IPS DF 6.9 (cell line): ENCODE measurements at regions not wholly inside any gene's neighbourhood (a gene's known extent, or its start where the extent isn't known, plus 50 kb on each side); places are given as distances from the start of the nearest gene placed in this dataset.

Experiments used
- DNase-seq: peaks from one replicate; pipeline ENCODE4 v3.0.0-alpha.2; 2013; ENCODE audit warnings: low read depth, low spot score
- H3K27ac ChIP-seq: one replicate; pipeline ENCODE4 v1.5.1; 2013; ENCODE audit warnings: low read length, control low read depth
- H3K27me3 ChIP-seq: 2 replicates; pipeline ENCODE4 v1.6.1; 2013; ENCODE audit warnings: mild to moderate bottlenecking, low read length; ENCODE audit not compliant: control insufficient read depth, insufficient read depth
- H3K36me3 ChIP-seq: 2 replicates; pipeline ENCODE4 v1.6.1; 2013; ENCODE audit warnings: low read length; ENCODE audit not compliant: control insufficient read depth, insufficient read depth
- H3K4me1 ChIP-seq: 2 replicates; pipeline ENCODE4 v1.6.1; 2013; ENCODE audit warnings: low read length; ENCODE audit not compliant: control insufficient read depth, insufficient read depth
- H3K4me3 ChIP-seq: 2 replicates; pipeline ENCODE4 v1.5.1; 2013; ENCODE audit warnings: mild to moderate bottlenecking, low read length
- H3K9me3 ChIP-seq: 2 replicates; pipeline ENCODE4 v1.6.1; 2013; ENCODE audit warnings: low read length, inconsistent platforms; ENCODE audit not compliant: control insufficient read depth, insufficient read depth
- WGBS: extraction: QIAGEN DNeasy Blood & Tissue Kit; methylation state at CpG from one replicate; pipeline ENCODE4 v1.1.7; 2013; ENCODE audit warnings: mixed read lengths, missing lambda C conversion rate; ENCODE audit not compliant: insufficient read length, insufficient coverage; 5-methylcytosine and 5-hydroxymethylcytosine counted together

DNA sequence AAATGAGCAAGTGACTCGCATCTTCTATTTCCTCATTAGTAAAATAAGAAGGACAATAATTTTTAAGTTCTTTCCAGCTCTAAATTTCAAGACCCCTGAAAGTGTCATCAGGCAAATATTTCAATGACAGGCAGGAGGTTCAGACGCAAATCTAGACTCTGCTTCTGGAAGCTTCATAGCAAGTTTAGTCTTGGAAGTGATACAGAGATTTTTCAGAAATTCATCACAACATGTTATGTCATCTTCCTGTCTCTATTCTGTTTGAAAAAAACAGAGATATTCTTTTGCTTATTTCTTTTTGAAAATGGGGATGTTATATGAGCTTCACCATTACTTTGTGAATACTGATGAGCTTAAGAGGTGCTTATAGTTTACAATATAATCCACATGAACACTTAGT lies 74.0 kb downstream of the C3orf85 start:
- no peaks in the 10 kb centered on the region for H3K36me3 ChIP-seq
- no peaks in the 10 kb centered on the region for H3K9me3 ChIP-seq
- H3K4me3 ChIP-seq = no peak overlapping the region
- no peaks in the 10 kb centered on the region for H3K4me1 ChIP-seq
- H3K27ac ChIP-seq = no peak overlapping the region
- no peaks in the 10 kb centered on the region for H3K27me3 ChIP-seq
- no CpG with 5 or more reads among the region's 2 CpGs for WGBS
- DNase-seq = no peak

DNA sequence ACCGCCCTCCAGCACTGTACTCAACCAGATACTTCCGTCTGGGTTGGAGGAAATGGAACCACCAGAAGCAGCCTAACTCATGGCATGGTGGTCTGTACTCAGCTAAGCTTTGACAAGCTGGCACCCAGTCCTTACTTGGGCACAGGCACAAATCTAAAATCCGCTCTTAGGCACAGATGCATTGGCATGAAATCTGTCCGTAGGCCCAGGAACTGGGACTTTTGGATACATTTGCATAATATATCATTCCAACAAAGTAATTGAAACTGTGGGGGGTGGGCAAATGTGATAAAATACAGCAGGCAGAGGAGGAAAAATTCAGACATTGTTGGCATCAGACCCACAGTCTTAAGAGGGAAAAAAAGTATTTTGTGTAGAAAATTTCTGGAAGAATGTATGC lies 75.4 kb downstream of the C3orf85 start:
- DNase-seq = no peak

DNA sequence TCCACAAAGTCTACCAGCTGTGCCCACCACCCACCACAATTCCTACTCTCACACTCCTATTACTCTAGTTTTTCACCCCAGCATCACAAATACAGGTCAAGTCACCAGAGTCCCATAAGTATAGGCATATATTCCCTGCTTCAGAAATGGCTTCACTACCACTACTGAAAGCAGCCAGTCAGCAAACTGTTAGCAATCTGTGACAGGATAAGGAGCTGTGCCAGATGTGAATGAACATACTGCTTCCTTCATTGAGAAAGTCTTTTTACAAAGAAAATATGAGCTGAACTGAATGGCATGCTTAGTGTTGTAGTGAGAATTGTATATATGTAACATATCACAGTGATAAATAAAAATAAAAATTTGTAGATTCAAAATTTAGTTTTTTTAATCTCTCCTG lies 76.8 kb downstream of the C3orf85 start:
- no peaks in the 10 kb centered on the region for H3K27me3 ChIP-seq
- H3K27ac ChIP-seq = no peak overlapping the region
- DNase-seq = no peak
- H3K4me1 ChIP-seq = no peaks in the 10 kb centered on the region
- no peaks in the 10 kb centered on the region for H3K36me3 ChIP-seq
- no peak overlapping the region for H3K4me3 ChIP-seq
- no peaks in the 10 kb centered on the region for H3K9me3 ChIP-seq

More for the DNA sequence above, 75.4 kb downstream of the C3orf85 start:
- Histone ChIP-seq H3K9me3 (no peaks in the 10 kb centered on the region), H3K36me3 (no peaks in the 10 kb centered on the region), H3K27me3 (no peaks in the 10 kb centered on the region), H3K27ac (no peak overlapping the region), H3K4me1 (no peaks in the 10 kb centered on the region), H3K4me3 (no peak overlapping the region)
- no CpG with 5 or more reads among the region's 4 CpGs for whole genome bisulfite sequencing

DNA sequence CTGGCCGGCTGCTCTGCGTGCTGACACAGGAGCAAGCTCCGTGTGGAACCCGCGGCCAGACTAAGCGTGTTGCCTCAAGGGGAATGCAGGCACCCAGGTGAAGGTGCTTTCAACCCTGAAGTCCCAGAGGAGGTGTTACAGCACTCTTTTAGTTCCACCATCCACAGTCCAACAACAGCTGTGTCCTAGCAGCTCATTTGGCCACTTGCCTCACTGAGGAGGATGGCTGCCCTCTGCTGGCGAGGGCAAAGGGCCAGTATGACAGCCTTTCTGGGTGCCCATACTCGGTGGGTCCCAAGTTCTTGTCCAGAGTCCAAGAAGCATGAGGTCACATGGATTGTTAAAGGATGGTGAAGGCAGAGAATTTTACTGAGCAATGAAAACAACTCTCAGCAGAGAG lies 87.8 kb downstream of the C3orf85 start:
- Histone ChIP-seq H3K27ac (no peak overlapping the region), H3K27me3 (no peaks in the 10 kb centered on the region), H3K9me3 (no peaks in the 10 kb centered on the region), H3K4me1 (no peaks in the 10 kb centered on the region), H3K4me3 (no peak overlapping the region), H3K36me3 (no peaks in the 10 kb centered on the region)
- DNase-seq = peak; percentile 54
- no CpG with 5 or more reads among the region's 8 CpGs for WGBS

DNA sequence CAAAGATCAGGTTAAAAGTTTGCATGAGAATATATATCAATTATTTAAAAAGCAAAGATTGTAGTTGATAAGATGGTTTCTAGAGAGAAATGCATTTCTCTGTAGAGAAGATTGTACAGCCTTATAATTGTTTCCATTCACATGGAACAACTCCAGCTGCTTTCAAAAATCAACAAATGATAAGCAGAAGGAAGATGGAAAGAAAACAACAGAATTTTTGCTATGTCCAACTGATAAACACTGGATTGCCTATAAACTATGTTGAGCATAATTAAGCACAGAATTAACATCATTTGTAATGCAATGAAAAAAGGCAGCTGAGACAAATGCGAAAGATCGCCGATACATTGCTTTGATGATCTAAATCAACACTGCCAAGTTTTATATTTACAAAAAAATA lies 89.0 kb downstream of the C3orf85 start:
- Histone ChIP-seq H3K4me3 (no peak overlapping the region), H3K27me3 (no peaks in the 10 kb centered on the region), H3K36me3 (no peaks in the 10 kb centered on the region), H3K27ac (no peak overlapping the region), H3K9me3 (no peaks in the 10 kb centered on the region), H3K4me1 (no peaks in the 10 kb centered on the region)
- no CpG with 5 or more reads among the region's 3 CpGs for WGBS
- DNase-seq = no peak

DNA sequence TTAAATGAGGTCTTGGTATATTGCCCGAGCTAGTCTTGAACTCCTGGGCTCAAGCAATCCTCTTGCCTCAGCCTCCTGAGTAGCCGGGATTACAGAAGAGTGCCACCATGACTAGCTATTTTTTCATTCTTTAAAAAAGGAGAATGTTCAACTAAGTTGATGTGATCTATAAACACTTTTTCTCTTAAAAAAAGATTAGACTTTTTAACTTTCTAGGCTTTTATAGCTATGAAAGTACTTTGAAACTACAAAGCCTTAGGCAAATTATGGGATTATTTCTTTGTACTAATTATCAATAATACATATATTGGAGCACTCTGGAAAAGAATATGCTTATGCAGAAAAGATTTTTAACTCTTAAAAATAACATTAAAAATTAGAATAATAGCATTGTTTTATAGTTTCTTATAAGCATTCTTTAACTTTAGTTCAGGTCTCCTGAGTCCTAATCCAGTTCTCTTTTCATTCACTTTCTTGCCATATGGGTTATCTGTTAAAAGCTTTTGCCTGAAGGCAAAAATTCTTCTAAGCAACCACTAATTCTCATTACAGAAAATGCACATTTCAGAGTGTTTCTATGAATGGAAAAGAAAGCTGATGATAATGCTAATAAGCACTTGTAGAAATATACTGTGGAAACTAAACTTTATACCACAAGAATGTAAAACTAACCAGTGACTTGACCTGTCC lies 87.8 kb downstream of the DPPA2 start:
- WGBS = no CpG with 5 or more reads among the region's 2 CpGs
- H3K9me3 ChIP-seq = no peaks in the 10 kb centered on the region
- no peaks in the 10 kb centered on the region for H3K27me3 ChIP-seq
- H3K27ac ChIP-seq = no peak overlapping the region
- DNase-seq = no peak
- H3K36me3 ChIP-seq = no peaks in the 10 kb centered on the region
- no peak overlapping the region for H3K4me3 ChIP-seq
- H3K4me1 ChIP-seq = no peaks in the 10 kb centered on the region

DNA sequence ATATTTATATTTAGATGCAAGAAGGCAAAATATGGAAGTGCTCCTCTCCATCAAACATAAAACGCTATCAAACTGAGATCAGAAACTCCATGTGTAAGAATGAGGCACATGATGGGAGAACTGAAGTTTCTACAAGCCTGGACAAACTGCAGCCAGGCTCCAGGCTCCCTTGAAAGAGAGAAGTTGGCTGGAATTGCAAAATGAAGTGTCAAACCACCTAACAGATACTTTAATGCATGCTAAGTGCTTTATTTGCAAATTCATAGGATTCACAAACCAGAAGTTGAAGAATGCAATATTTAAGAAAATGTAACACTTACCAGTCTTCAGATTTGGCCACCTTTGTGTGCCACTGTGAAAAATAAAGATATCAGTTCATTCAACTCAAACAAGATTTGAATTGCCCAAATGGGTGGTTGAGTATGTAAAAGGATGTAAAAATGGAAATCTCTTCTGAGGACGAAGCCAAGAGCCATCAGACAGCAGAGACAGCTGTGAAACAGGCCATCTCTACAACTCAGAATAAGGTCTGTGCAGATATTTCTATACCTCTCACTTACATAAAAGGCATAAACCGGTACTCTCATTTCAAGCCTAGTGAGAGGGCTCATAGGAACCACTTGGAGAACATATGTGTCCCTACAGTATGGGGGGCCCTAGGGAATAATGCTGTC lies 87.0 kb downstream of the DPPA2 start:
- Histone ChIP-seq H3K9me3 (no peaks in the 10 kb centered on the region), H3K4me3 (no peak overlapping the region), H3K36me3 (no peaks in the 10 kb centered on the region), H3K27ac (no peak overlapping the region), H3K4me1 (peaks cover 2% of the 10 kb centered on the region), H3K27me3 (no peaks in the 10 kb centered on the region)
- WGBS = no CpG with 5 or more reads among the region's 3 CpGs
- DNase-seq = no peak

DNA sequence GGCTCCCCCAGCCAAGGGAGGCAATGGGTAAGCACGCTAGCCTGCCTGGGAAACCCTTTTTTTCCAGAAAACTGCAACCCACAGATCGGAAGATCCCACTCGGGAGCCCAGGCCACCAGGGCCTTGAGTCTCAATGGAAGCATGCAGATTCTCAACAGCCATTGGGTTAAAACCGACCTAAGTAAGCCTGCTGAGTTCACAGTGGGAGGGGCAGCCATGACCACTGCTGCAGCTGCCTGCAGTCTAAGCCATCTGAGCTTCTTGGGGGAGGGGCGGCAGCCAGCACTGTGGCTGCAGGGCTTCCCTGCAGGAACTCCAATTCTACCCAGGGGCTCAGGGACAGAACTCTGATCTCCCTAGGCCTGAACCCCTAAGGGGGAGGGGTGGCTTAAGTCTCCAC lies 82.0 kb downstream of the DPPA2 start:
- Histone ChIP-seq H3K27ac (no peak overlapping the region), H3K4me3 (no peak overlapping the region), H3K27me3 (no peaks in the 10 kb centered on the region), H3K36me3 (no peaks in the 10 kb centered on the region), H3K4me1 (peaks cover 2% of the 10 kb centered on the region), H3K9me3 (no peaks in the 10 kb centered on the region)
- WGBS = no CpG with 5 or more reads among the region's 5 CpGs
- DNase-seq = peak; percentile 35

DNA sequence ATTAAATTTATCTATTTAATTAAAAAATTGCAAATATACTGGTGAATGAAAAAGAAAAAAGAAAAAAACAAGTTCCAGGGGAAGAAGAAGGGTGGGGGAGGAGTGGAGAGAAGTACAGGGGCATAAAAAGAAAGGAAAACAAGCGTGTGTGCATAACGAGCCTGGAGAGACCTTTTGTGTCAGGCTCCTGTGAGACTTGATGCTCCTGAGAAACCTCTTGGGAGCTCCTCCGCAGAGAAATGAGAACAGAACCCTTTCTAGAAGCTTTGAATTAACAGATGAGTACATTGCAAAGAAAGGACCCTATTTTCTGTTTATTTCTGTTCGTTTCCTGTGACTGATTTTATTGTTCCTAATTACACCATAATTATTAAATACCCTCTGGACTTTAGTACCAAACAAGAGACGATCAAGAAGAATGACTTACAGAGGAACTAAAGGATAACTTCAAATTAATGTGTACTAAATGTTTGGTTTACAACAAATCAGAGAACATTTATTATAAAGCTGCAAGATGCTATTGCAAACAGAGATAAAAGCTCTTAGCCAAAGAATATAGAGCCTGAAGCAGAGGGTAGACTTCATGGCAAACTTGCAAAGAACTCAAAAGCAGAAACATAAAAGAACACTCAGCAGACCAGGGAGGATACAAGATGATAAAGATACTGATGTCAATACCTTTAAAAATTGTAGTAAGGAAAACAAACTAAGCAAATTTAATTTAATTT lies 74.7 kb downstream of the DPPA2 start:
- no CpG with 5 or more reads among the region's 5 CpGs for WGBS
- Histone ChIP-seq H3K9me3 (no peaks in the 10 kb centered on the region), H3K36me3 (no peaks in the 10 kb centered on the region), H3K27me3 (no peaks in the 10 kb centered on the region), H3K4me3 (no peak overlapping the region), H3K4me1 (no peaks in the 10 kb centered on the region), H3K27ac (no peak overlapping the region)
- no peak for DNase-seq

DNA sequence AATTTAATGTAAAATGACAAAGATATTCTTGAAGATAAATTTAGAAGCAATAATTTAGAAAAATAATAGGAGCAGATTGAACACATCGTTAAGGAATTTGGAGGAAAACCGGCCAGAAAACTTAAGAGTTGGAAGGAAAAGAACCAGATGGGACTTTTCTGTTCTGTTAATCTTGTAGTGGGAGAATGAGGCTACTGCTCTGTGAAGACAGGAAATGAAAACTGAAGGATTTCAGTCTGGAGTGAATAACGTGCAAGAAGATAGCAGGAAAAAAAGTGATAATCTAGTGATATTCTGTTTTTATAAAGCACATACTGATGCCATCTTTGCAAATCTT lies 74.2 kb downstream of the DPPA2 start:
- no peak overlapping the region for H3K27ac ChIP-seq
- no peaks in the 10 kb centered on the region for H3K9me3 ChIP-seq
- no peak overlapping the region for H3K4me3 ChIP-seq
- whole genome bisulfite sequencing = no CpG with 5 or more reads among the region's 3 CpGs
- H3K4me1 ChIP-seq = no peaks in the 10 kb centered on the region
- no peaks in the 10 kb centered on the region for H3K36me3 ChIP-seq
- H3K27me3 ChIP-seq = no peaks in the 10 kb centered on the region
- no peak for DNase-seq
